Panc1 (cell line): ENCODE measurements at regions not wholly inside any gene's neighbourhood (a gene's known extent, or its start where the extent isn't known, plus 50 kb on each side); places are given as distances from the start of the nearest gene placed in this dataset.

ENCODE experiments used
- SIN3A ChIP-seq: IDR thresholded peaks from 2 replicates; pipeline ENCODE4 v1.6.1; 2012; ENCODE audit warnings: low read depth, mild to moderate bottlenecking, low read length, moderate library complexity, borderline replicate concordance; ENCODE audit not compliant: insufficient read depth
- TF ChIP-seq, protein P1 (sequence below), 2 experiments: IDR thresholded peaks; 2 replicates each; pipeline ENCODE4 v1.6.1; 2011 to 2012; ENCODE audit warnings: low read depth in 2 of 2, control low read depth in 1 of 2, low read length in 1 of 2, mild to moderate bottlenecking in 1 of 2, moderate library complexity in 1 of 2; ENCODE audit not compliant: insufficient read depth in 1 of 2
- TF ChIP-seq, protein P2 (sequence below): fragments of 450-650 bp; IDR thresholded peaks from 2 replicates; pipeline ENCODE4 v1.5.1; 2017; ENCODE audit warnings: mild to moderate bottlenecking

DNA sequence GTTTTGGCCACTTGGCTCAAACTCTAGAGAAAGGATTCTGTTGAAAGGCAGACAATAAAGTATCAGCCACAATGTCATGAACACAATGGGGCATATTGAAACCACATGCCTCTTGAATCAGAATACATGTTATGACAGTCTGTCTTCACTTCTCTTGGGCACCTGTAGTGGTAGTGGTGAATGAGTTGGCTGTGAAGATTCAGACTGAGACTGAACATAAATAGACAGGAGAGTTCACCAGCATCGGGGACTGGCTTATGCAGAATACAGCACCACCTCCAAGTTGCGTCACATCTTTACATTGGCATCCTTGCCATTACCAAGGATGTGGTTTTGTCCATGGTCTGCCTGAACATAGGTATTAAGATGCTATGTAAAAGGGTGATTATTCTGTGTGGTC is 336.8 kb downstream of the MYCN start:
- TF ChIP-seq, protein P1, sequence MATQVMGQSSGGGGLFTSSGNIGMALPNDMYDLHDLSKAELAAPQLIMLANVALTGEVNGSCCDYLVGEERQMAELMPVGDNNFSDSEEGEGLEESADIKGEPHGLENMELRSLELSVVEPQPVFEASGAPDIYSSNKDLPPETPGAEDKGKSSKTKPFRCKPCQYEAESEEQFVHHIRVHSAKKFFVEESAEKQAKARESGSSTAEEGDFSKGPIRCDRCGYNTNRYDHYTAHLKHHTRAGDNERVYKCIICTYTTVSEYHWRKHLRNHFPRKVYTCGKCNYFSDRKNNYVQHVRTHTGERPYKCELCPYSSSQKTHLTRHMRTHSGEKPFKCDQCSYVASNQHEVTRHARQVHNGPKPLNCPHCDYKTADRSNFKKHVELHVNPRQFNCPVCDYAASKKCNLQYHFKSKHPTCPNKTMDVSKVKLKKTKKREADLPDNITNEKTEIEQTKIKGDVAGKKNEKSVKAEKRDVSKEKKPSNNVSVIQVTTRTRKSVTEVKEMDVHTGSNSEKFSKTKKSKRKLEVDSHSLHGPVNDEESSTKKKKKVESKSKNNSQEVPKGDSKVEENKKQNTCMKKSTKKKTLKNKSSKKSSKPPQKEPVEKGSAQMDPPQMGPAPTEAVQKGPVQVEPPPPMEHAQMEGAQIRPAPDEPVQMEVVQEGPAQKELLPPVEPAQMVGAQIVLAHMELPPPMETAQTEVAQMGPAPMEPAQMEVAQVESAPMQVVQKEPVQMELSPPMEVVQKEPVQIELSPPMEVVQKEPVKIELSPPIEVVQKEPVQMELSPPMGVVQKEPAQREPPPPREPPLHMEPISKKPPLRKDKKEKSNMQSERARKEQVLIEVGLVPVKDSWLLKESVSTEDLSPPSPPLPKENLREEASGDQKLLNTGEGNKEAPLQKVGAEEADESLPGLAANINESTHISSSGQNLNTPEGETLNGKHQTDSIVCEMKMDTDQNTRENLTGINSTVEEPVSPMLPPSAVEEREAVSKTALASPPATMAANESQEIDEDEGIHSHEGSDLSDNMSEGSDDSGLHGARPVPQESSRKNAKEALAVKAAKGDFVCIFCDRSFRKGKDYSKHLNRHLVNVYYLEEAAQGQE (IDR thresholded peaks at IDR 0.05; ENCODE audit: insufficient read depth in 1 of 2, low read depth in 2 of 2, low read length in 1 of 2) = no peak
- TF ChIP-seq, protein P2, sequence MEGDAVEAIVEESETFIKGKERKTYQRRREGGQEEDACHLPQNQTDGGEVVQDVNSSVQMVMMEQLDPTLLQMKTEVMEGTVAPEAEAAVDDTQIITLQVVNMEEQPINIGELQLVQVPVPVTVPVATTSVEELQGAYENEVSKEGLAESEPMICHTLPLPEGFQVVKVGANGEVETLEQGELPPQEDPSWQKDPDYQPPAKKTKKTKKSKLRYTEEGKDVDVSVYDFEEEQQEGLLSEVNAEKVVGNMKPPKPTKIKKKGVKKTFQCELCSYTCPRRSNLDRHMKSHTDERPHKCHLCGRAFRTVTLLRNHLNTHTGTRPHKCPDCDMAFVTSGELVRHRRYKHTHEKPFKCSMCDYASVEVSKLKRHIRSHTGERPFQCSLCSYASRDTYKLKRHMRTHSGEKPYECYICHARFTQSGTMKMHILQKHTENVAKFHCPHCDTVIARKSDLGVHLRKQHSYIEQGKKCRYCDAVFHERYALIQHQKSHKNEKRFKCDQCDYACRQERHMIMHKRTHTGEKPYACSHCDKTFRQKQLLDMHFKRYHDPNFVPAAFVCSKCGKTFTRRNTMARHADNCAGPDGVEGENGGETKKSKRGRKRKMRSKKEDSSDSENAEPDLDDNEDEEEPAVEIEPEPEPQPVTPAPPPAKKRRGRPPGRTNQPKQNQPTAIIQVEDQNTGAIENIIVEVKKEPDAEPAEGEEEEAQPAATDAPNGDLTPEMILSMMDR = no peak
- TF ChIP-seq SIN3A = no peak
